GM18951 (cell line): ENCODE measurements at regions not wholly inside any gene's neighbourhood (a gene's known extent, or its start where the extent isn't known, plus 50 kb on each side); places are given as distances from the start of the nearest gene placed in this dataset.
"Not testable (repeated sequence)": the region's sequence is repeated elsewhere in the genome, so short reads cannot be mapped to it uniquely, and the experiment has no call there.

Source experiments
- POLR2A ChIP-seq: IDR thresholded peaks from 4 replicates; pipeline ENCODE4 v1.6.1; 2011; ENCODE audit warnings: mild to moderate bottlenecking; ENCODE audit not compliant: insufficient read length, insufficient read depth; ENCODE audit errors: extremely low read depth
- in situ Hi-C: fragments of 300-500 bp; cut with MboI; formaldehyde crosslinking; loops from one replicate; pipeline ENCODE4 v1.12.0; 2022; ENCODE audit warnings: low sequenced_read_pairs, mixed read lengths, inconsistent platforms; ENCODE audit not compliant: unreplicated experiment

DNA sequence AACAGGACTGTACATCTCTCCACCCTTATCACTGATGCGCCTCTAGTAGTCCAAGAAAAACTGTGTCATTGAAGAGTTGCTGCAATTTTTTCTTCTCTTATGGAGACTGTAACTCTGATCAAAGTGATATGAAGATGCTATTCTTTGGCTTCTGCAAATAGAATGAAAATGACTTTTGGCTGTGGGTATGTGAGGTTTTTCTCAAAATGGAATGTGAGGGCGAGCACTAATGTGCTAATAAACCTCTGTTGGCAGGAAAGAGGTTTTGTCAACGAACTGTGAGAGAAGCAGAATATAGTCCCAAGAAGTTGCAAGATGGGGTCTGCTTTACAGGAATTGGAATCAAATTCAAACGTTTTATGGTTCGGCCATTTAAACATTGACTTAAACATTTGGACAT is 252.0 kb upstream of the GAS1 start:
- in situ Hi-C loops, result no loop called here
- TF ChIP-seq POLR2A, result no peak

DNA sequence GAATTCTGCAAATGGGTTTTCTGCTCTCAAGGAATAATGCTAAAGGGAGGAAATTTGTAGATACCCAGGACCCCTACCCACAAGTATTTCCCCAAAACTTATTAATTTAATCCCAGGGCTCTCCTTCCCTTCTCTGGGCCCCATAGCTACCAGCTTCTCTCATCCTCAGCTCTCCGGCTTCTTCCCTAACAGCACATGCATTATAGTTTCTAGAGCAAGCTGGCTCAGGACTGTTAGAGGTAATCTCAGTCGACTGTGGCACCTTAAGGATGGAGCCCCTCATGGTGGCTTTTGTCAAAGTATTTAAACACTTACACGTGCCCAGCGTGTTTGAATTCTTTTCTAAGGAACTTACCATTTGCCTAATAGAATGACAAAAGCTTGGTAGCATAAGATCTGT is 252.5 kb upstream of the GAS1 start:
- no peak for TF ChIP-seq POLR2A
- in situ Hi-C loops, result no loop called here

DNA sequence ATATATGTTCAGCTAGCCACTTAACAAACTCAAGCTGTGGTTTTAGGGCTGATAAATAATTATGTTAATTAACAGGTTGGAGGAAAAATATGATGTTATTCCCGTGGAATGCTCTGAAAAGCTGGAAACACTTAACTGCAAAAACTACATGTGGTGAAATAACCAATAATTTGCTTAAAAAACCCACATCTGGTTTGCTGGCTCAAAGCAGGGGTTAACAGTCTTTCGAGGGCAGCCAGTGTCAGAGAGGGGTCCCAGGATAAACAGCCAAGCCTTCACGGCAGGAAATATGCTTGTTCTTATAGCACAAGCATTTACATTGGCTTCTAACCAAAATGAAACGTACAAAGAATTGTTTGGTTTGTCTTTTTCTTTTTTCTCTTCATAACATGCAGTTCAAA is 254.0 kb upstream of the GAS1 start:
- TF ChIP-seq POLR2A, result no peak
- in situ Hi-C loops, result no loop called here

DNA sequence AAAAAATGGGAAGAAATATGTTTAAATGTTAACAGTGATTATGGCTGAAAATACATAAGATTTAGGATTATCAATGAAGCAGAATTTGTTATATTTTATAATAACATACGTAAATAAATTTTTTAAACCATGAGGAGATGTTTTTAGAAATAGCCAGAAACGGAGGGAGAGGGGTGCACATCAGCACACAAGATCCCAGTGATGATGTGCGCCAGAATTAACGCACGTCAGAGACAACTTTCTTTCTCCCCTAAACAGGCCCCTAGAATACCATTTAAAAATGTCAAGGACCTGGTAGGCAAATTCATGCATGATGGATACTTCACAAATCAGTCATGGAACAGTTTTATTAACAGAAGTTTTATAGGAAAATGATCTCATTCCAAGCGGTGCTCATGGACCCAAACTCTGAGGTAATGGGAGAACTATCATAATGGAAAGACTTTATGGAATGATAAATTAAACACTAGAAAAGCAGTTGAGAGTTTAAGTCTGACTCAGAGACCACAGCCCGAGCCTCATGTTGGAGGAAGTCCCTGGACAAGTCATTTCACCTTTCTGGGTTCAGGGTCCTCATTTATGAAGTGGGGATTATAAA is 258.9 kb upstream of the GAS1 start:
- TF ChIP-seq POLR2A, result no peak
- in situ Hi-C loops, result no loop called here

DNA sequence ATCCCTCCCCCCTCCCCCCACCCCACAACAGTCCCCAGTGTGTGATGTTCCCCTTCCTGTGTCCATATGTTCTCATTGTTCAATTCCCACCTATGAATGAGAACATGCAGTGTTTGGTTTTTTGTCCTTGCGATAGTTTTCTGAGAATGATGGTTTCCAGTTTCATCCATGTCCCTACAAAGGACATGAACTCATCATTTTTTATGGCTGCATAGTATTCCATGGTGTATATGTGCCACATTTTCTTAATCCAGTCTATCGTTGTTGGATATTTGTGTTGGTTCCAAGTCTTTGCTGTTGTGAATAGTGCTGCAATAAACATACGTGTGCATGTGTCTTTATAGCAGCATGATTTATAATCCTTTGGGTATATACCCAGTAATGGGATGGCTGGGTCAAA is 263.4 kb upstream of the GAS1 start:
- in situ Hi-C loops, result not testable (repeated sequence)

DNA sequence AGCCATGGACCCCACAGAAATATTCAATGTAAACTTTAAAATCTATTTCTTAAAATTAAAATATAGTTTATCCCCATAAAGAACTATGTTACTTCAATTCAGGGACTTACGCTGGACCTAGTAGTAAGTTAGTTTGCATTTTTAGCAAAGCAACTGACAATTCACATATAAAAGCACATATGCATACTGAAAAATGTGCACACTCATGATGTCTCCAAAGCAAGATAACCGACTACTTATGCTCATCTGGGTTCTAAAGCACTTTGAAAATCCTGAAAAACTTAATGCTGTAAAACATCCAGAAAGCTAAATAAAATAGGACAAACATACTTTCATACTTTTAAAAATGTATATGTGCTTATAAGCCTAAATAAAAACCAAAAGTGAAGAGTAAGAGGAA is 264.4 kb upstream of the GAS1 start:
- in situ Hi-C loops, result no loop called here
- no peak for TF ChIP-seq POLR2A

DNA sequence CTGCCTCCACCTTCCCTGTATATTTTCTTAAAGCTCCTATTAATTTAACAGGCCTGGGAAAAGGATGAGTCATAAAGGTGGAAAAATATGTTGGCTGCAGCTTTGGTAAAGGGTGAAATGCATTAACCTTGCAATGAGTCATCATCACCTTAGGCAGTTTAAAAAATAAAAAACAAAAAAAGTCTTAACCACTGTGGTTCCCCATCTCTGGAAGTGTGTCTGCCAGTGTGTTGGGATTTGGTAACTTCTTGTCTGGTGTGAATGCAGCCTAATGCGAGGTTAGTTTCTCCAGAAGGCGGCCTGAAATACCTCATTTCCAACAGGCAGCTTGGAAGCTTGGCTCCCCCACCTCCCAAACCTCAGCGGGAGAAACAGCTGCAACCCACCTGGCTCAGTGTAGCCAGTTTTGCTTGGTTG is 265.3 kb upstream of the GAS1 start:
- in situ Hi-C loops, result no loop called here
- TF ChIP-seq POLR2A, result no peak

DNA sequence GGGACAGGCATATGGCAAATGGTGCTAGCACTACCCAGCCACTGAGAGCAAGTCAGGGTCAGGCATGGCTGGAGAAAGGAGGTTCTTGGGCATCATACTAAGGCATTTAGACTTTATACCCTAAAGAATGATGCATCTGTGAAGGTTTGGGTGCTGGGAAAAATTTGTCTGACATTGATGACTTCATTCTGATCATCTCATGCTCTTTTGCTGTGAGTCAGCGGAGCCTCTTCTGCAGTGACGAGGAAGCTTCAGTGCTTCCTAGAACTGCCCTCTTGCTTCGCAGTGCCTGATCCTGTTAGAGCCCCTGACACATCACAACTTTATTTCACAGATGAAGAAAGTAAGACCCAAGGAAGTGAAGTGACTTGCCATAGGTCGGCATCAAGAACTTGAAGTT is 266.6 kb upstream of the GAS1 start:
- in situ Hi-C loops, result no loop called here
- no peak for TF ChIP-seq POLR2A

DNA sequence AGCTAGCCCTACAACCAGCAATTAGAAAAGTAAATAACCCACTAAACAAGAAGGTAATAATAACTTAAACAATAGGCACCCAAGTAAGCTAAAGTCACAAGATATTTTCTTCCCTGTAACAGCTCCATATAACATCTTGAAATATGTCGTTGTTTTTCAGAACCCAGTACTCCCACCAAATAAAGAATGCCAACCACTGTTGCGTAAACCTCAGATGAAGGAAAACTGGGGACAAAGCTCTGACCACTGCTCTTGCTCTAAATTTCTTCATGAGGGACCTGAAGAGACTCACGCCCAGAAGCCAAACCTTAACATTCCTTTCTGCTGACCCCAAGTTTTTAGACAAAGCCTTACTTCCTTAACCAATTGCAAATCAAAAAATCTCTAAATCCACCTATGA is 267.7 kb upstream of the GAS1 start:
- no peak for TF ChIP-seq POLR2A
- in situ Hi-C loops, result no loop called here

DNA sequence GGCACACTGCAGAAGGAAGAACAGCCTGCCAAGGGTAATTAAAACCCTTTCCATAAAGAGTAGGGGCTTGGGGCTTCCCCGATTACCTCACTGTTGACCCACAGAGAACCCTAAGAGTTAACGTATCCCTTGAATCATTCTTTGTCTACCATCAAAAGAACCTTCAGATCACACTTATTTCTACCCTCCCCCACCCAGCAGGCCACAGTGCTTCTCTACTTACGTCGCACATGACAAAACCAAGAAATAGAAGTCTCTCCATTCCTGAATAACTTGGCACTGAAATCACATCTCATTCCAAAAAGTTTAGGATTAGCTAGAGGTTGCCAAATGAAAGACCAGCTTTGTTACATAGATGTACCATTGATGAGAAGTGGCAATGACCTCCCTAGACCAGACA is 268.7 kb upstream of the GAS1 start:
- in situ Hi-C loops, result no loop called here

DNA sequence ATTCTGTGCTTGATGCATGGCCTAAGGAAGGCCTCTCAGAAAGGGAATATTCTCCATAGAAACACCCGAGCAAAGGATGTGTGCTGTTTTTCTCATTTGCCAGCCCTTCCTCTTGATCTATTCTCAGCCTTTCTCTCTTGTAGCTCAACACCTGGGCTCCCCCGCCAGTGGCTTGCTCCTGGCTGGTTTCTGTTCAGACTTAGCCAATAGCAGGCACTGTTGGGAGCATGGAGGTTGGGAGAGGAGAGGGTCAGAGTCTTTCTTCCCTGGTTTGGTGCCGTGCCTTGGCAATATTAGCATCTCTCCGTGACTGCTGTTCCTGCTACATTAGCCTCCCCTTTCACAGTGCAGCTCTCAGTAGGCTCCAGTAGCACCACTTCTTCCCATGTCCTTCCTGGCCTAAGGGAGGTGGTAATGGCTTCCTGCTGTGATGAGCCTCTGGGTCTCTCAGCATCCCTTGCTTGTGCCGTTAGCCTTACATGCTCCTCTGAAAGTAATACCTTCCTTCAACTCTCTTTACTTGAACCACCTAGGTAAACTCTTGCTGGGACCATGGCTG is 269.7 kb upstream of the GAS1 start:
- no peak for TF ChIP-seq POLR2A
- in situ Hi-C loops, result no loop called here

More for the DNA sequence above, 268.7 kb upstream of the GAS1 start:
- no peak for TF ChIP-seq POLR2A

DNA sequence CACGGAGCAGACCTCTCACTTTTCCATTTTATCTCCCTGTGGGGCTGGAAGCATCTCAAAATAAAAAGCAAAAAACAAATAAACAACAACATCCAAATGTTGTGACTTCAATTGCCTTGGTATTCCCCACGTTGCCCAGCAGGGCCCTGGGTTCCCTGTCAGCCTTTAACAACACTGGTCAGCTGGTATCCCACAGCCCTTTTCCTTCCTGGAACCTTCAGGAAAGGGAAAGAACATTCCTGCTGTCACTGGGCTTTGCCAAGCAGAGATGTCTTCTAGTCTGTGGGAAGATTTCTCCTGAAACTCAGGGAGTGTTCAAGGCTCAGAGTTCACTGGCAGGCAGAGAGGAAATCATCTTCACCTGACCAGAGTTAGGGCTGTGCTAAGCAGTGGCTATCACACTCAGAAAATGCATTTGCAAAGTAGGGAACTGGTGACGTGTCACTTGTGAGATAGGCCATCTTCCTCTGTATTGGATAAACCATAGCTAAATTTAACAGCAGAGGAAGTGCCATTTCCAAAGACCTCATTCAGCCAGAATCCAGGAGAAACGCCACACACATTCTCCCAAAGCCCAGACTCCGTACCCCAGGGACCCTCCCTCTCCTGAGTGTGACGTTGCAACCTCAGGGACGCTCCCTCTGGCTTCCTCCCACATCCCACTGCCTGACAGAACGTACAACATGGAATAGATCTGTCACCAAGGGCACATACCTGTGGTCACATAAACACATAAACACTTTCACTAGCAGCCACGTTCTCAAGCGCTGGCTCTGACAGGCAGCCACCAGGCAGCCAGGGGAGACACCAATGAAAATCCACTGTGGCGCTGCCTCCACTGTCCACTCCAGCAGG is 274.0 kb upstream of the DAPK1 start:
- no peak for TF ChIP-seq POLR2A
- in situ Hi-C loops, result no loop called here

DNA sequence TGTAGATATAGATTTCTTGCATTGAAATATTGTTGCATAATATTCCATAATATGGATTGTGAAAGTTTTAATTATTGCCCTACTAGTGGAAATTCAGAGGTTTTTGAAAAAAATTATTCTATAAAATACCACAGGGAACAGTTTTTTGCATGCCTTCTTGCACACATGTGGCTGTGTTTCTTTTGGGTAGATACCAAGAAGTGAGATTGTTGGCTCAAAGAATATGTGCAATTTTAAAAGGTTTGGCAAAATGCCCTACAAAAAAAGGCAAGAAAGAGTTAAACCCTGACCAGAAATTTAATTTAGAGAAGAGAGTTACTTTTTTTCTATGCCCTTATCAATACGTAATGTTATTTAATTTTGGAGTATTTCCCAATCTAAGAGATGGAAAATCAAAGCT is 270.8 kb upstream of the DAPK1 start:
- in situ Hi-C loops, result no loop called here
- no peak for TF ChIP-seq POLR2A

DNA sequence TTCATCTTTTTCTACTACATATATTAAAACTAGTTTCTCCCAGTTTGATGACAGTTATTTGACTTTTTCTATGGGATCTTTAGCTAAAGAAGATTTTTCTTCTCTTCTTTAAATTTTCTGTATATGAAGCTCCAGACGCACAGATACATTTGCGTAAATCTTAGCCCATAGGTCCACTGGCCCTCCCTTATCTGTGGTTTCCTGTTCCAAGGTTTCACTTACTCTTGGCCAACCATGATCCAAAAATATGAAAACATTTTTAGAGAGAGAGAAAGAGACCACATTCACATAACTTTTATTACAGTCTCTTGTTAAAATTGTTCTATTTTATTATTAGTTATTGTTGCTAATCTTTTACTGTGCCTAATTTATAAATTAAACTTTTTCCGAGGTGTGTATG is 270.2 kb upstream of the DAPK1 start:
- no peak for TF ChIP-seq POLR2A
- in situ Hi-C loops, result no loop called here

DNA sequence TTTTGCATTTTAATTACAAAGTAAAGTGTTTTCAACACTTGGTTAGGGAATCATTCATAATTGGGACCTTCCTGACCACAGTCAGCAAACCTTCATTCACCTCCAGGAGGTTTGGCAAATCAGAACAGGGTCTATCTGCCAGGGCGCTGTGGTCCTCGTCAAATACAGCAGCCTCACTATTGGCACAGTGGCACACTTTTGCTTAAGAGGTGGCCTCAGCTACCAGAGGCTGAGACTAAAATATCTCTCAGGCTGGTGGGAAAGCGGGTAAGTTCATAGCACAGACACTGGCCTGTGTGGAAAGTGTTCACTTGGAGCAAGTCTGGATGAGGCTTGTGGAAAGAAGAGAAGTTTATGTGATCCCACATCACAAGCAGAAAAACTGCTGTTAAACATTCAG is 268.6 kb upstream of the DAPK1 start:
- TF ChIP-seq POLR2A, result no peak
- in situ Hi-C loops, result no loop called here

DNA sequence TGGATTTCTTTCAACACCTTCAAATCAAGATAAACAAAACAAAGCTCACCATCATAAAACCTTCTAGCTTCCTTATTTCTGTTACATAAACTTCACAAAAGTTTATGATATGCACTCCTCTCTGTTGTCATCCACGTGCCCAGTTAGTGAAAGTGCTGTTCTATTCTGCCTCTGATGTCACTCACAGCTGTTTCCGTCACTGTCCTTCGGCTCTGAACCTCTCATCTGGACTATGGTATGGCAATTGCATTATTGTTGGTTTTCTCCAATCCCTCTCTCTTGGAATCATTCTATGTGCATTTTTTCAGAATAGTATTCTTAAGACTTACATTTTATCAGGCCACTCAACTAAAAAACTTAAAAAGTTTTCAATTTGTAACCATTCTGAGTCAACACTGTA is 264.2 kb upstream of the DAPK1 start:
- no peak for TF ChIP-seq POLR2A
- in situ Hi-C loops, result no loop called here
